ENCODE measurements at regions not wholly inside any gene's neighbourhood (a gene's known extent, or its start where the extent isn't known, plus 50 kb on each side); places are given as distances from the start of the nearest gene placed in this dataset.

DNA sequence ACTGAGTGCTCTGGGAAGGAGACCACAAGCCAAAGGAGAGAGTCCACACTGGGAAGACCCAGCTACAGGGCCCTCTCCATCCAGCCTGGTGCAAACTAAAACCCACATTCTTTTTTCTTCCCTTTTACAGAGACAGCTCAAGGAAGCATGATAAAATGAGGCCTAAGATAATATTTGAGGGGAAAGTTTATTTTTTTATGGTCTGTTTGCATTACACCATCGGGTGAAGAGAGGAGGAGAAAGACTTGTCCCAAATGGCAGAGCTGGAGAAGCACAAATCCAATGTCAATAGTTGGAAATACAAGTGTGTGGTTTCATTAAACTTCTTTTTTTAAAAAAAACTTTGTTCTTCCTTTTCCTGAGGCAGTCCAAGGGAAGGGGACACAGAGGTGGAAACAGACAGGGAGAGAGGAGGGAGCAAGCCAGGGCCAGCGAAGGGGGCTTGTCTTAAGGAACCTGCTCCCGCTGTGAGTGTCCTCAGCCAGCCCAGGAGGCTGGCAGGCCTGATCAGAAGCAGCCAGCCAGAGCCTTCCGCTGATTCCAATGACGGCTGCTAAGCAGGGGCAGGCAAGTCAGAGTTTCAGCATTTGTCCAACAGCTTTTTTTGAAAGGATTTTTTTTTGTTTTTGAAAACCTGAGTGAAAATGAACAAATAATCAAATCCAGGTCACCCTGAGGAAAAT, 203.8 kb upstream of the SIX2 start:
- WGBS, 2 donors = 51 to 60% methylated on average over 5 of the region's 5 CpGs
- no peaks in the 10 kb centered on the region for H3K9me3 ChIP-seq
- no peak for DNase-seq (ENCODE audit: low spot score in 2 of 2)
- no peak overlapping the region for H3K27ac ChIP-seq
- no peak overlapping the region for H3K4me3 ChIP-seq
- H3K4me1 ChIP-seq = no peaks in the 10 kb centered on the region
- TF ChIP-seq EP300 (IDR thresholded peaks at IDR 0.05) (no peak), POLR2A (IDR thresholded peaks at IDR 0.05) (no peak)
- TF ChIP-seq, protein P1, sequence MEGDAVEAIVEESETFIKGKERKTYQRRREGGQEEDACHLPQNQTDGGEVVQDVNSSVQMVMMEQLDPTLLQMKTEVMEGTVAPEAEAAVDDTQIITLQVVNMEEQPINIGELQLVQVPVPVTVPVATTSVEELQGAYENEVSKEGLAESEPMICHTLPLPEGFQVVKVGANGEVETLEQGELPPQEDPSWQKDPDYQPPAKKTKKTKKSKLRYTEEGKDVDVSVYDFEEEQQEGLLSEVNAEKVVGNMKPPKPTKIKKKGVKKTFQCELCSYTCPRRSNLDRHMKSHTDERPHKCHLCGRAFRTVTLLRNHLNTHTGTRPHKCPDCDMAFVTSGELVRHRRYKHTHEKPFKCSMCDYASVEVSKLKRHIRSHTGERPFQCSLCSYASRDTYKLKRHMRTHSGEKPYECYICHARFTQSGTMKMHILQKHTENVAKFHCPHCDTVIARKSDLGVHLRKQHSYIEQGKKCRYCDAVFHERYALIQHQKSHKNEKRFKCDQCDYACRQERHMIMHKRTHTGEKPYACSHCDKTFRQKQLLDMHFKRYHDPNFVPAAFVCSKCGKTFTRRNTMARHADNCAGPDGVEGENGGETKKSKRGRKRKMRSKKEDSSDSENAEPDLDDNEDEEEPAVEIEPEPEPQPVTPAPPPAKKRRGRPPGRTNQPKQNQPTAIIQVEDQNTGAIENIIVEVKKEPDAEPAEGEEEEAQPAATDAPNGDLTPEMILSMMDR (IDR thresholded peaks at IDR 0.05) = no peak
- H3K27me3 ChIP-seq = no peaks in the 10 kb centered on the region
- H3K36me3 ChIP-seq = no peaks in the 10 kb centered on the region

DNA sequence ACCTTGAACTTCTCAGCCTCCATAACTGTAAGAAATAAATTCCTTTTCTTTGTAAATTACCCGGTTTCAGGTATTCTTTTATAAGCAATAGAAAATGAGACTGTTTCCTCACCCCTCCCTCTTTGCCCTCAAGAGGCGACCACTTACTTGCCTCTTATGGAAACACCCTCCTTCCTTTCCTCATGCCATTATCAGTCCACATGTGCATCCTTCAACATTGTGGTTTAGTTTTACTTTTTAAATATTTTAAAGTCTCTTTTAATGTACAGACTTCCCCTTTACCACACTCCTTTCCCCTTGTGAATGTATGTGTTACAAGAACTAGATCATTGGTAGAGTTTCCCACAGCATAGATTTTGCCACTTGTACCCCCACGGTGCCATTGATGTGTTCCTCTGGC, 202.4 kb upstream of the SIX2 start:
- Histone ChIP-seq H3K36me3 (no peaks in the 10 kb centered on the region), H3K9me3 (no peaks in the 10 kb centered on the region), H3K4me1 (no peaks in the 10 kb centered on the region), H3K4me3 (no peak overlapping the region), H3K27ac (no peak overlapping the region), H3K27me3 (no peaks in the 10 kb centered on the region)
- 77 to 92% methylated on average over 3 of the region's 3 CpGs for WGBS, 2 donors
- DNase-seq (ENCODE audit: low spot score in 2 of 2) = no peak
- TF ChIP-seq EP300 (IDR thresholded peaks at IDR 0.05) = no peak

DNA sequence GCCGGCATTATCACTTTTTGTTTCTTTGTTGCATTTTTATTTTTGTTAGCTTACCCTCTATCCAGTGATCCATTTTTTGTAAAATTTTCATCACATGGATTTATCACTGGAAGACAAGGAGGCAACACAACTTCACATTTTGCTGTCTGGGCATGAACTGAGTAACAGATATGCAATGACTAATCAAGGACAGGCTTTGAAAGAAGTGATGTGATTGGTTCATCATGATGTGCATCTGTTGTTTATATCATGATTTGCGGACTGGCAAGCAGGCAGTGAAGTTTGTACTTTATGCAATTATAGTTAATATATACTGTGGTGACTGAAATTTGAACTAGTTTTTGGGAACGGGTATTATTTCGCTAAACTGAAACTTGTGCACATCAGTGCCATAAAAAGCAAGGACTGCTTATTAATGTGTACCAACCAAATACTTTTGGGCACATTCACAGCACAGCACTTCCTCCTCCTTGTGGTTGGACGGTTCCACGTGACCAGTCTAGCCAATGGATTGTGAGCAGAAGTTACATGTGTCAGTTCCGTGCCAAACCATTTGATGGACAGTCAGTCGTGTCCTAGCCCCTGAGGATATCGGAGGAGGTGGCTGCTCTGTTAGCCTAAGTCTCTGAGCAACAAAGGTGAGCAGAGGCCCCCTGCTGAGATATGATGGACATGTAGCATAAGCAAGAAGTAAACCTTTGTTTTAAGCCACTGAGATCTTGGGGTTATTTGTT, 201.4 kb upstream of the SIX2 start:
- Histone ChIP-seq H3K27me3 (no peaks in the 10 kb centered on the region), H3K9me3 (no peaks in the 10 kb centered on the region), H3K36me3 (no peaks in the 10 kb centered on the region), H3K4me1 (peaks cover 0 to 7% (median 0%) of the 10 kb centered on the region in 4 donors), H3K4me3 (no peak overlapping the region), H3K27ac (no peak overlapping the region)
- WGBS, 2 donors = 89 to 91% methylated on average over 9 of the region's 9 CpGs
- TF ChIP-seq, protein P1 (IDR thresholded peaks at IDR 0.05) = no peak
- TF ChIP-seq POLR2A (IDR thresholded peaks at IDR 0.05) (no peak), EP300 (IDR thresholded peaks at IDR 0.05) (no peak)
- DNase-seq (ENCODE audit: low spot score in 2 of 2) = no peak

DNA sequence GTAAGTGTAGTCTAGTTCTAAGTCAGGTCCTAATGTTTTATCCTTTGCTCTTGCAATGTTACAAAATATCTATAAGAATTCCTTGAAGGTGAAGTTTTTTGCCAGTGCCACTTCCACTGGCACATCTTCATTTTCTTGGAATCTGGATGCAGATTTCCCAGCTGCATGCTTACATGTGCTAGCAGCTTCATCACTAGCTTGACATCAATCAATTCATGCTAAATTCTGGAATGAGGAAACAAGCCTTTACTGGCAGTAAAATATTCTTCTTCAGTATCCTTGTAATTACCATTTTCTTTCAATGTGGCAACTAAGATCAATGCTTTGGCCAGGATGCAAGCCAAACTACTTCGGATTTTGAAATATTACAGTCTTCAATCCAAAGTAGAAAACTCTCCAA, 200.6 kb upstream of the SIX2 start:
- Histone ChIP-seq H3K4me1 (peaks cover 0 to 7% (median 0%) of the 10 kb centered on the region in 4 donors), H3K27ac (no peak overlapping the region), H3K9me3 (no peaks in the 10 kb centered on the region), H3K27me3 (no peaks in the 10 kb centered on the region), H3K36me3 (no peaks in the 10 kb centered on the region), H3K4me3 (no peak overlapping the region)
- 94 to 95% methylated on average over 1 of the region's 1 CpG for WGBS, 2 donors
- TF ChIP-seq POLR2A (IDR thresholded peaks at IDR 0.05) (no peak), EP300 (IDR thresholded peaks at IDR 0.05) (no peak)
- TF ChIP-seq, protein P1 (IDR thresholded peaks at IDR 0.05) = no peak
- DNase-seq (ENCODE audit: low spot score in 2 of 2) = no peak

DNA sequence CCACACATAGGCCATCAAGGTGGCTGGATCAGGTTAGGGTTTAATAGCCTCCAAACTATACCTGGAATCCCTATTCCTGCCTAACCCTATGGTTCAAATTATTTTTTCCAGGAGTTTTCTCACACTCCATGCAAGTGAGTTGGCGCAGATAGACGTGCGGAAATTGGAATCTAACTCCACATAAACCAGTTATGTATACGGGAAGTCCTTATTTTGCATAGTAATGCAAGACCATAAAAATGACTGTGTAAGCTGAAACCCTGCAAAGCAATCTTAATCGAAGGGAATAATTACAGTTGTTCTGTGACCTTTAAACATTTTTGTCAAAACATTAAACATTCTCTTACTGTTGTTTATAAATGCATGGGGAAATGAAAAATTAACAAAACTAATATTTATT, 200.1 kb upstream of the SIX2 start:
- H3K4me1 ChIP-seq = peaks cover 0 to 7% (median 0%) of the 10 kb centered on the region in 4 donors
- no peak for TF ChIP-seq EP300 (IDR thresholded peaks at IDR 0.05)
- no peak for TF ChIP-seq POLR2A (IDR thresholded peaks at IDR 0.05)
- TF ChIP-seq, protein P1 (IDR thresholded peaks at IDR 0.05) = no peak
- DNase-seq (ENCODE audit: low spot score in 2 of 2) = no peak
- no peaks in the 10 kb centered on the region for H3K36me3 ChIP-seq
- H3K9me3 ChIP-seq = no peaks in the 10 kb centered on the region
- WGBS, 2 donors = 71 to 77% methylated on average over 5 of the region's 5 CpGs
- H3K27me3 ChIP-seq = no peaks in the 10 kb centered on the region
- no peak overlapping the region for H3K27ac ChIP-seq
- no peak overlapping the region for H3K4me3 ChIP-seq

All from tibial nerve (tissue), 4 donors.